Superior temporal gyrus (tissue), 1 donor: ENCODE measurements at regions not wholly inside any gene's neighbourhood (a gene's known extent, or its start where the extent isn't known, plus 50 kb on each side); places are given as distances from the start of the nearest gene placed in this dataset.
"Not testable (repeated sequence)": the region's sequence is repeated elsewhere in the genome, so short reads cannot be mapped to it uniquely, and the experiment has no call there.

ENCODE experiments used
- DNase-seq: peaks from one replicate; pipeline ENCODE4 v3.0.0-alpha.2; 2016; ENCODE audit errors: extremely low spot score

DNA sequence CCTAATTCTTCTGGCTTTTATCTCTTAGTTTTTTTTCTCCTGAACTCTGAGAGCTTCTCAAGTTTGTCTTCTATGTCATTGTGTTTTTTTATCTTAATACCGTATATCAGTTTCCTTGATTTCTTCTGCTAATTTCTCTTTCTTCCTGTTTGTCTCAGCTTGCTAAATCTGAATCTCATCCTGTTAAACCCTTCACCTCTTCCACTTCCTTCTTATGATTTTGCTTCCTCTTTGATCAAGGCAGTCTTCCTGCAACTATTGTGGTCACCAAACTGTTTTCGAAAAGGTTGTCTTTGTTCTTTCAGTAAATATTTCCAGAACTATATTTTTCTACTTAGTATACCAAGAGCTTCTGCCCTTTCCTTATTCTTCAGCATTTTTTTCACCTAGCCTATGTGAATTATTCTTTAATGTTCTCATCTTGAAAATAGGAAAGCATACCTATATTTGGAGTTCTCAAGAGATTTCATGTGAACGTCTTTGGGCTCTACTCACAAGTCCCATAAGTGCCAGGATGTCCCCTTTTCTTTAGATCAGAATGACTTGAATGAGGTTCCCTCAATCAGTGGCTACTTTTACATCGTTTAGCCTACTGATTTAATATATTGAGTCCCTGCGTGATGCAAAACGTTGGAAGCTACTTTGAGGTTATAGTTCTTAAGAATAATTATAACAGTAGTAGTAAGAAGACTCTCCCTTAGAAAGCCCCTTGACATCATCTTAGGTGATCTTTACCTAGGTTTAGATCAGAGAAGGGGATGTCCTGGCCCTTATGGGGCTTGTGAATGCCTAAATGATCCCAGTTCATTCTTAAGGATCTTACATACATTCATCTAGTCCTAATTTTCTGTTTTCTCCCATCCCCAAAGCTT is 415.4 kb upstream of the AUTS2 start:
- no peak for DNase-seq

DNA sequence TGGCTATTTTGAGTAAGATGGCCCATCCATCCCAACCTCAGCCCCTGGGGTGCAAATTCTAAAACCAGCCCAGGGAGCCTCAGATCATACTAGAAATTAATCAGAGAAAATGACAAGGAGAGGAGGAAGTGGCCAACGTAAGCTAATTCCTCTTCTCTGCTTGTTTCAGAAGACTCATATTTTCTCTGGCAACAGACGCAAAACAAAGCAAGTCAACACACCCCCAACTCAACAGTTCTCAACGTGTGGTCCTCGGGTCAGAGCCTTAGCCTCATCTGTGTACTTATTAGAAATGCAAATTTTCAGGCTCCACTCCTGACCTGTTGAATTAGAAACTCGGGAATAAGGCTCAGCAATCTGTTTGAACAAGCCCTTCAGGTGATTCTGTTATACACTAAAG is 413.9 kb upstream of the AUTS2 start:
- DNase-seq: no peak

DNA sequence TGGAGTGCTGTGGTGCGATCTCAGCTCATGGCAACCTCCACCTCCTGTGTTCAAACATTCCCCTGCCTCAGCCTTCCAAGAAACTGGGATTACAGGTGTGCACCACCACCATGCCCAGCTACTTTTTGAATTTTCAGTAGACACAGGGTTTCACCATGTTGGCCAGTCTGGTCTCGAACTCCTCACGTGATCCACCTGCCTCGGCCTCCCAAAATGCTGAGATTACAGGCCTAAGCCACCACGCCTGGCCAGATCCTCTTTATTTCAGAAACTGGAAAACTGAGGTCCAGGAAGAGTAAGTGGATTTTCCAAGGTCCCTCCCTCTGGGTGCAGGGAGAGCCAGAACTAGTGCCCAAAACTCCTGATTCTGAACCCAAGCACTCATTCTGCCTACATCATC is 413.1 kb upstream of the AUTS2 start:
- DNase-seq: no peak

DNA sequence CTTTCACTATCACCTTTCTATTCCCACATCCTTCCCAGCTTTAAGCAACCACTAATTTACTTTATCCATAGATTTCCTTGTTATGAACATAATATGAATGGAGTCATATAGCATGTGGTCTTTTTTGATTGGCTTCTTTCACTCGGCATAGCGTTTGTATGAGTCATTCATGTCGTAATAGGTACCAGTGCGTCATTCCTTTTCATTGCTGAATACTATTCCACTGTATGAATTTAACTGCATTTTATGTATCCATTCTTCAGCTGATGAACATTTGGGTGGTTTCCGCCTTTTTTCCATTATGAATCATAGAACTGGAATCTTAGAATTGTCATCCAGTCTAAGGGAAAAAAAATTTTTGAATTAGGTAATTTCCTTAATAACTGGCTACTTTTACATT is 411.3 kb upstream of the AUTS2 start:
- DNase-seq: no peak

DNA sequence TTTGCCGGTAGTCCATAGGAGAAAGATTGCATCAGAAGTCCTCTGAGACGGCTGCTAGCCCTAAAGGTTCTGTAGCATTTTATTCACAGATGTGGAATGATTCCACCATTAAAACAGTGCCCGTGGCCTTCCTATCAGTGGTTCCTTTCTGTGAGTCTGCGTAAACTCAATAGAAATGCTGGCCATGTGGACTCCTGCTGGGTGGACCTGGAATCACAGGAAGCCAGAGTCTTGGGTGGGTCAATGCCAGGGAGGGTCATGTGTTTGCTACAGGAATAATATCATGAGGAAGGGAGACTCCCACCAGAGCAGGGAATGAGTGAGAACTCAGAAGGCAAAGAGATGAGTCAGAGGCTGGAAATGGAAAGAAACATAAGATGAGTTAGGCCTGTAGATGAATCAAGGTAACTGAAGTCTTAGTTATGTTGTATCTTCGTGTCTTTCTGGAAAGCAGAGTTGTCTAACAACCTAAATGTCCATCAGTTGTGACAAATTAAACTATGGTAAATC is 410.4 kb upstream of the AUTS2 start:
- no peak for DNase-seq

DNA sequence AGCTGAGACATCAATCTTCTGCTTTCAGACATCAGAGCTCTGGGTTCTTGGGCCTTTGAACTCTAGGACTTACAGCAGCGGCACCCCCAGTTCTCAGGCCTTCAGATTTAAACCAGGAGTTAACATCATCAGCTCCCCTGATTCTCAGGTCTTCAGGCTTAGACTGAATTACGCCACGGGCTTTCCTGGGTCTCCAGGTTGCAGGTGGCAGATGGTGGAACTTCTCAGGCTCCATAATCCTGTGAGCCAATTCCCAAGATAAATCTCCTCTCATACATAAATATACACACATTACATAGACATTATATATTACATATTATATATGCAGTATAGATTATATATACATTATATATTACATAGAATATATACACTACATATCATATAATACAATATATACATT is 408.9 kb upstream of the AUTS2 start:
- no peak for DNase-seq

DNA sequence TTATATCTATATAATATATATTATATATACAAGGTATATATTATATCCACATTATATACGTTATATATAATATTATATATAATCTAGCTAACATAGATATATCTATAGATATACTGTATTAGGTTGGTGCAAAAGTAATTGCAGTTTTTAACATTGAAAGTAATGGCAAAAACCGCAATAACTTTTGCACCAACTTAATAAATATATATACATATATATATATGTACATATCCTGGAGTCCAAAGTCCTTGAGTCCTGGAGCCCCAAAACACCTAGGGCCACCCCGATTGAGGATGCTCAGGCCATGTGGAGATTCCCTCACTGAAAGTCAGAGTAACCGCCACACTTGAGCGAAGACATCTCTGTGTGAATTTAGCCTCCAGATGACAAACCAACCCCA is 408.2 kb upstream of the AUTS2 start:
- DNase-seq: no peak

DNA sequence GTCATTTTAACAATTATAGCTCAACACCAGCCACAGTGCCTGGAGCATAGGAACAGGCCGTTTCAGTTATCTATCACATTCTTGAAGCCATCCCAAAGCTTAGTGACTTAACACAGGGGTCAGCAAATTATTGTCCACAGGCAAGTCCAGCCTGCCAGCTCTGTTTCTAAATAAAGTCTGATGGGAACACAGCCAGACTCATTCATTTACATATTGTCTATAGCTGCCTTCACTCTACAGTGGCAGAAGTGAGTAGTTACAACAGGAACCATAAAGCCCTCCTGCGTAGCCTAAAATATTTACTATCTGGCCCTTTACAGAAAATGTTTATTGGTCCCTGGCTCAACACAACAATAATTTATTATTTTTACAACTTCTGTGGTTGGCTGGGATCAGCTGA is 407.5 kb upstream of the AUTS2 start:
- DNase-seq: no peak

DNA sequence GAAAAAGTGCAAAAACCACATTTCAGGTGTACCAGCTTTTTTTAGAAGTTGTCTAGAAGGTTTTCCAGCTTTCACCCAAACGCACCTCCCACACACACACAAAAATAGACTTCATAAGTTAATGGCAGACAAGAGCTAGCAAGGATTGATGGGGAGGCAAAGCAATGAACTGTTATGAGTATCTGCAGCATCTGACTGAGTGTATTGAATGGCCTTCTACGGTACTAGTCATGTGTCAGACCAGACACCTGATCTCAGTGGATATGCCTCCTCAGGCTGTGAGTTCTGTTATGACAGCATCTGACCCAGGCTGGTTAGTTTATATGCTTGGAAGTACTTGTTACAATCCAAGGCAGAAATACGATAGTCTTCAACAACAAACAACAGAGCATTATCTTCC is 406.1 kb upstream of the AUTS2 start:
- no peak for DNase-seq

DNA sequence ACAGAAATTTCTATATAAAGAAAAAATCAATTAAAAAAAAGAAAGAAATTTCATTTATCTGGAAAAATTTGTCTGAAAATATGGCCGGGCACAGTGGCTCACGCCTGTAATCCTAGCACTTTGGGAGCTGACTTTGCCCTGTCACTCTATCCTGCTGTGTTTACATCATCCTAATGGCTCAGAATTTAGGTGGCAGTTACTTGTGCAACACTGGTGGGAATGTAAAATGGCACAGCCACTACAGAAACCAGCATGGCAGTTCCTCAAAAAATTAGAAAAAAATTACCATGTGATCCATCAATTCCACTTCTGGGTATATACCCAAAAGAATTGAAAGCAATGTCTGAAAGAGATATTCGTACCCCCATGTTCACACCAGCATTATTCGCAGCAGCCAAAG is 405.2 kb upstream of the AUTS2 start:
- DNase-seq: no peak

DNA sequence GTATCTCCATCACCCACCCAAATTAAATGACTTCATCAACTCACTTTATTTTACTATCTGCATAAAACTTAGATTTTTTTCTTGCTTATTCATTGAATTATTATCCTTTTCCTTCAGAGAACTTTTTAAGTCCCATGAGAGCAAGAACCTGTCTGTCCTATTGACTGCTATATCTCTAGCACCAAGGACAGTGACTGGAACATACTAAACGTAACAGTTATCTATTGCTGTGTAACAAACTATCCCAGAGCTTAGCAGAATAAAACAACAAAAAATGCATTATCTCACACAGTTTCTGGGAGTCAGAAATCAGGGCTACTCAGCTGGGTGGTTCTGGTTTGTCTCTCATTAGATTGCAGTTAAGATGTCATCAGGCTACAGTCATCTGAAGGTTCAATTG is 401.7 kb upstream of the AUTS2 start:
- DNase-seq: no peak

DNA sequence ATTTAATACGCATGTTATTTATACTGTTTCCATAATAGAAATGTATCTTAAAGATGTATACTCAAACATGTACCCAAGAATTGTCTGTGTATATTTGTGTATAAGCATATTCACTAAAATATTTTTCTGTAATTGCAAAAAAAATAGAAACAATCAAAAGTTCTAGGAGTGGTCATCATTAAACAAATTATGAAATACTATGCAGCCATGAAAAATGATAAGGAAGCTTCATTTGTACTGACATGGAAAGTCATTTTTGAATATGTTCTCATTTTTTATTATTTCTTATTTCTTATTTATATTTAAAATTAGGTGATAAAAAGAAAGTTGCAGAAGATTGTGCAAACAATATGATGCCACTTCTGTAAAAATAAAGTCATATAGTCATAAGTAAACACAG is 400.0 kb upstream of the AUTS2 start:
- no peak for DNase-seq

DNA sequence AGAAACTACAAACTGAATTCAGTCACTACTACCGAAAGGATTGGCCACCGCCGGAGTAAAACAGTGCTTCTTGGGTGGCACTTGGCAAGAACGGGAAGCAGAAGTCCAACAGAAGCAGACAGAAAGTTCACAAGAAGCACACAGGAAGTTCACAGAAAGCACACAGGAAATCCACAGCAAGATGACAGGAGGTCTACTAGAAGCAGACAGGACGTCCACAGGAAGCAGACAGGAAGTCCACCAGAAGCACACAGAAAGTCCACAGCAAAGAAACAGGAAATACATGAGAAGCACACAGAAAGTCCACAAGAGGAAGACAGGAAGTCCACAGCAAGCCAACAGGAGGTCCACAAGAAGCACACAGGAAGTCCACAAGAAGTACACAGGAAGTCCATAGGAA is 399.2 kb upstream of the AUTS2 start:
- no peak for DNase-seq

DNA sequence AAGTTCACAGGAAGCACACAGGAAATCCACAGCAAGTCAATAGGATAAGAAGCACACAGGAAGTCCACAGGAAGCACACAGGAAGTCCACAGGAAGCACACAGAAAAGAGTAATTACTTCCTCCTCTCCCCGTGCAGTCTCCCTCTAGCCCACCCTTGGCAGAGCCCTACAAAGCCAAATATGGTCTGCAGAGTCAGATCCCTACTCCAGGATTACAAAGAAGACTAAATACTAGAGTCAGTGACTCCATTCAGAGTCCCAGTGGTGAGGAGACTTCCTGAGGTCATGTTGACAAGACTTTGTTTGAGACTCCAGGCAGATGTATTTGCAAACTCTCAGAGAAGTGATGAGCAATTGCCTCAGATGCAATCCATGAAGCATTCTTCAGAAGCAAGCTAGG is 398.6 kb upstream of the AUTS2 start:
- DNase-seq: no peak

DNA sequence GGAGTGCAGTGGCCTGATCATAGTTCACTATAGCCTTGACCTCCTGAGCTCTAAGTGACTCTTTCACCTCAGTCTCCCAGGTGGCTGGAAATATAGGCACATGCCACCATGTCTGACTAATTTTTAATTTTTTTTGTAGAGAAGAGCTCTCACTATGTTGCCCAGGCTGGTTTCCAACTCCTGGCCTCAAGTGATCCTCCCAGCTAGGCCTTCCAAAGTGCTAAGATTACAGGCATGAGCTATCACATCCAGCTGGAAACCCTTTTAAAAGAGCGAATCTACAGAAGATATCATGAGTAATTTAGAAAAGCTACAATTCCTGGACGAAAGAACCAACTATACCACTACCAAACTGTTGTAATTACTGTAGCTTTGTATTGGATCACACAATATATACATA is 394.4 kb upstream of the AUTS2 start:
- DNase-seq: no peak

DNA sequence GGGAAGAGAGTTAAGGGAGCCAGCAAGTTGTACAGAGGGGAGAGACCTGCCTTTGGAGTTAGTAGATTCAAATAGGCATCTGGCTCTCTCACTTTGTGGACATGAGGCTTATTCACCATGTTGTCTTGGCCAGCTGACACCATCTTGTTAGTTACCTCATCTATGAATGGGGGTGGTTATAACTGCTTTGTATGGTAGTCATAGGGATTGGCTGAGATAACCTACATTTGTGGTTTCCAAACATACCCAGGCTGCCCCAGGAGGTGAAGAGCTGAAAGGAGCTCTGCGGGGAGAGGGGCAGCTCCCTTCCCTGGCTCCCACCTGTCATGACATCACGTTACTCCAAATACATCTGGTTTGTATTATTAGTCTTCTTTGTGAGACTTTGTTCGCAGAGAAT is 393.3 kb upstream of the AUTS2 start:
- DNase-seq: no peak

DNA sequence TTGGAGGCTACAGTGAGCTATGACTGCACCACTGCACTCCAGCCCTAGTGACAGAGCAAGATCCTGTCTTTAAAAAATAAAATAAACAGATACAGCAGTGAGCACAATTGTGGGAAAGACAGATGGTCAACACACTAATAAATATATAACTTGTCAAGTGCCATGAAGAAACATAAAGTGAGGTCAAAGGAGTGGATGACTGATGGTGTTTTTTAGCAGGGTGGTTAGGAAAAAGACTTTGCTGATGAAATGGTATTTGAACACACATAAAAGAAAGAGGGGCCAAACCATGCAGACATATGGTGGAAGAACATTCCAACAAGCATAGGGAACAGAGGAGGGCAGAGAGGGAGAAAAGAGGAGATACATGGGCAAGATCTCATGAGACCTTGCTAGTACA is 392.7 kb upstream of the AUTS2 start:
- DNase-seq: no peak

DNA sequence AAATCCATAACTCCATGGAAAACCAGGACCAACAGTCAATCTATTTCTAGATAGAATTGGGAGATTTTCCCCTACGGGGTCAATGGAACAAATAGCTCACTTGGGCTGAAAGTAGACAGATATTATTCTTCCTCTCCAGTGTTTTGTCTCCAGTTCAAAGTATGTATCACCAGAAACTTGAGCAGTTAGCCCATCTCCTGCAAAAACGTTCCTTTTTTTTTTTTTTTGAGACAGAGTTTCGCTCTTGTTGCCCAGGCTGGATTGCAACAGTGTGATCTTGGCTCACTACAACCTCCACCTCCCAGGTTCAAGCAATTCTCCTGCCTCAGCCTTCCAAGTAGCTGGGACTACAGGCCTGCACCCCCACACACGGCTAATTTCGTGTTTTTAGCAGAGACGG is 390.0 kb upstream of the AUTS2 start:
- DNase-seq: no peak

DNA sequence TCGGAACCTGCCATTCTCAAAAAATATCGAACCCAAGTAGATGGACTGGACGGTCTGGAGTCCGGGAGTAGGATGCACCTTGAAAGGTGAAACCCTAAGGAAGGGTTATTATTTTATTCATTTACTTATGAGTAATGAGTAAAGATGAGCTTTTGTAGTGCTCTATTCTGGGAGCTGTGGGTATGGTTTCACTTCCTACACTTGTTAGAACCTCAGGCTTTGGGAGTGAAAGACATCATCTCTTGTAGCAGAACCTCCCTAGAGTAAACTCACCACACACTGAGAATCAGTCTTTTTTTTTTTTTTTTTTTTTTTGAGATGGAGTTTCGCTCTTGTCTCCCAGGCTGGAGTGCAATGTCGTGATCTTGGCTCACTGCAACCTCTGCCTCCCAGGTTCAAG is 389.4 kb upstream of the AUTS2 start:
- DNase-seq: peak; percentile 35

DNA sequence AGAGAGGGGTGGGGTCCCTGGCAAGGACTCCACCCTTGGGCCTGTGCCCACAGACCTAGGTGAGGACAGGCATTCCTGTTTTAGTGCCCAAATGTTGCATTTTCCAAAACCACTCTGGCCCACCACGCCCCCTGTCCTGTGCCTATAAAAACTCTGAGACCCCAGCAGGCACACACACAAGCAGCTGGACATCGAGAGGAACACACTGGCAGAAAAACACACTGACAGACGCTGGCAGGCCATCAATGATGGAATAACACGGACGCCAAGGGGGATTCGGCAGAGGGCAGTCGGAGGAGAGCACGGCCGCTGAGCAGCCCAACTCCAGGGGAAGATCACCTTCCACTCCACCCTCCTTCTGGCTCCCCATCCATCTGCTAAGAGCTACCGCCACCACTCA is 386.9 kb upstream of the AUTS2 start:
- DNase-seq: no peak

DNA sequence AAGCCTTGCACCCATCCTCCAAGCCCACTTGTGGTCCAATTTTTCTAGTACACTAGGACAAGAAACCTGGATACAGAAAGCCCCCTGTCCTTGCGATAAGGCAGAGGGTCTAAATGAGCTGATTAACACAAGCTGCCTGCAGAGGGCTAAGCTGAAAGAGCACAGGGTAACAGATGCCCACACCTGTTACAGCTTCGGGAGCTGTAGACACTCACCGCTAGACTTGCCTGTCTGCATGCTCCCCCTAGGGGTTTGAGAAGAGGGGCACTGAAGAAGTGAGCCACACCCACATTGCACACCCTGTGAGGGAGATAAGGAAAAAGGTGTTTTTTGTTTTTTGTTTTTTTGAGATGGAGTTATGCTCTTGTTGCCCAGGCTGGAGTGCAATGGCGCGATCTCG is 386.5 kb upstream of the AUTS2 start:
- DNase-seq: no peak

DNA sequence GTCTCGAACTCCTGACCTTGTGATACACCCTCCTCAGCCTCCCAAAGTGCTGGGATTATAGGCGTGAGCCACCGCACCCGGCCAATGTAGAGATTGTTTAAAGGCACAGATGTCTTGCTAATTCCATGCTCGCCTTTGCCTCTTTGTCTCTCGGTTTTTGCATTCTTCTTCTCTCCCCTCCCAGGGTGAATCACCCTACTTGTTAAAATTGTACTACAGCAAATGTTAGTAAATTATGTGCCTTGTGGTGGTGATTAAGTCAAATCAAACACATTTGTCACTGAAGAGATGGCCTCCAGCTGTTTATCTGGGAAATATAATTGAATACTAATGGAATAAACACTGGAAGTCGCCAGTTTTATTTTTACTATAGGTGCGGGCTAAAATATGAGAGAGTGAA is 384.4 kb upstream of the AUTS2 start:
- DNase-seq: no peak

DNA sequence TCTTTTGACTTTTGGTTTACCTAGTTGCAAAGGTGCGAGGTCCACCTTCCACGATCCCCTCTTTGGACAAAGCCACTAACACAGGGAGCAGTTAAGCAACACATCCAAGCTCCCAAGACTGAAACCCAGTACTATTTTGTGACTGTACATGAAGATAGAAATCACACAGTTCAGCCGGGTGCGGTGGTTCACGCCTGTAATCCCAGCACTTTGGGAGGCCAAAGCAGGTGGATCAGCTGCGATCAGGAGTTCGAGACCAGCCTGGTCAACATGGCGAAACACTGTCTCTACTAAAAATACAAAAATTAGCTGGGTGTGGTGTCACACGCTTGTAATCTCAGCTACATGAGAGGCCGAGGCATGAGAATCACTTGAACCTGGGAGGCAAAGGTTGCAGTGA is 382.8 kb upstream of the AUTS2 start:
- not testable (repeated sequence) for DNase-seq
